H1 (cell line): ENCODE measurements at regions not wholly inside any gene's neighbourhood (a gene's known extent, or its start where the extent isn't known, plus 50 kb on each side); places are given as distances from the start of the nearest gene placed in this dataset.

Experiments used
- CTCF ChIA-PET: fragments of 300-600 bp; sonication (Branson Sonifier 250); formaldehyde crosslinking; loops from one replicate; lab custom pipeline; 2021; ENCODE audit not compliant: partially characterized antibody; lab: Charles Lee
- POLR2A ChIA-PET: fragments of 300-600 bp; sonication (Branson Sonifier 250); formaldehyde crosslinking; loops from one replicate; lab custom pipeline; 2021; ENCODE audit warnings: inconsistent platforms; ENCODE audit not compliant: partially characterized antibody; lab: Charles Lee
- DNase-seq, 2 experiments: peaks; one replicate each; pipeline versions ENCODE4 v3.0.0 to v3.0.0-alpha.2; 2010 to 2022; ENCODE audit warnings: low spot score in 2 of 2, low read depth in 1 of 2, mixed read lengths in 1 of 2
- FAIRE-seq: peaks from 2 replicates; lab custom pipeline; 2011; peaks lifted over from hg19 to GRCh38; lab: Jason Lieb, UNC
- H2AFZ ChIP-seq: 2 replicates; pipeline ENCODE4 v1.8.1; 2012; ENCODE audit warnings: low read length, inconsistent platforms
- H2AK5ac ChIP-seq: 2 replicates; pipeline ENCODE4 v1.6.1; 2013; ENCODE audit warnings: low read depth, low read length
- H2BK120ac ChIP-seq: replicated peaks from 2 replicates; pipeline ENCODE3; 2013; ENCODE audit warnings: low read depth, low read length, inconsistent platforms
- H2BK12ac ChIP-seq: 2 replicates; pipeline ENCODE4 v1.6.1; 2013; ENCODE audit warnings: low read depth, low read length
- H2BK15ac ChIP-seq: 2 replicates; pipeline ENCODE4 v1.6.1; 2013; ENCODE audit warnings: low read length
- H2BK20ac ChIP-seq: 2 replicates; pipeline ENCODE4 v1.6.1; 2013; ENCODE audit warnings: low read length
- H2BK5ac ChIP-seq: 2 replicates; pipeline ENCODE4 v1.6.1; 2013; ENCODE audit warnings: low read depth, low read length
- H3K14ac ChIP-seq: 2 replicates; pipeline ENCODE4 v1.6.1; 2013; ENCODE audit warnings: inconsistent platforms; ENCODE audit not compliant: insufficient read length
- H3K18ac ChIP-seq: 2 replicates; pipeline ENCODE4 v1.6.1; 2013; ENCODE audit warnings: low read length; ENCODE audit errors: extremely low read depth
- H3K23ac ChIP-seq: 2 replicates; pipeline ENCODE4 v1.6.1; 2013; ENCODE audit warnings: inconsistent platforms; ENCODE audit not compliant: insufficient read length
- H3K23me2 ChIP-seq: 2 replicates; pipeline ENCODE4 v1.6.1; 2013; ENCODE audit warnings: low read depth, low read length
- H3K27ac ChIP-seq: 2 replicates; pipeline ENCODE4 v1.6.1; 2011; ENCODE audit warnings: low read depth, low read length, inconsistent platforms
- H3K27me3 ChIP-seq, 4 experiments: replicated peaks in 1 of 4; 1 replicate in 1 of 4; 2 replicates in 3 of 4; pipeline versions ENCODE4 v1.6.1 to v1.8.1; 2011 to 2013; ENCODE audit warnings: low read length in 3 of 4, mild to moderate bottlenecking in 3 of 4, inconsistent platforms in 2 of 4, mixed read lengths in 2 of 4, moderate library complexity in 1 of 4; ENCODE audit not compliant: control insufficient read depth in 3 of 4, insufficient read depth in 3 of 4; ENCODE audit errors: extremely low read depth in 1 of 4
- H3K36me3 ChIP-seq, 4 experiments: 2 replicates each; pipeline versions ENCODE4 v1.6.1 to v1.8.1; 2011 to 2013; ENCODE audit warnings: mild to moderate bottlenecking in 4 of 4, low read length in 3 of 4, moderate library complexity in 2 of 4, control low read depth in 1 of 4, inconsistent platforms in 1 of 4; ENCODE audit not compliant: insufficient read depth in 4 of 4, control insufficient read depth in 2 of 4
- H3K4ac ChIP-seq: replicated peaks from 2 replicates; pipeline ENCODE3; 2013; ENCODE audit warnings: low read length, low read depth, mixed read lengths, inconsistent platforms; ENCODE audit not compliant: insufficient read length
- H3K4me1 ChIP-seq, 4 experiments: replicated peaks in 1 of 4; 1 replicate in 1 of 4; 2 replicates in 3 of 4; pipeline versions ENCODE4 v1.6.1 to v1.8.1; 2011 to 2013; ENCODE audit warnings: low read length in 3 of 4, inconsistent platforms in 2 of 4, mixed read lengths in 1 of 4; ENCODE audit not compliant: insufficient read depth in 4 of 4, control insufficient read depth in 3 of 4
- H3K4me2 ChIP-seq, 2 experiments: 2 replicates each; pipeline versions ENCODE4 v1.6.1 to v1.8.1; 2011 to 2013; ENCODE audit warnings: low read depth in 2 of 2, low read length in 2 of 2, control low read depth in 1 of 2, inconsistent platforms in 1 of 2, mild to moderate bottlenecking in 1 of 2; ENCODE audit not compliant: insufficient read depth in 1 of 2
- H3K4me3 ChIP-seq, 4 experiments: fragments of 200-600, 300-600 bp in 1 of 4; sonication (generic), shearing (Covaris generic), sonication (Bioruptor Twin) in 1 of 4; 2 replicates each; pipeline versions ENCODE4 v1.5.1 to v1.8.1; 2011 to 2016; ENCODE audit warnings: low read length in 4 of 4, low read depth in 3 of 4, control low read depth in 2 of 4, inconsistent platforms in 2 of 4, mild to moderate bottlenecking in 2 of 4, mixed read lengths in 1 of 4, moderate library complexity in 1 of 4; ENCODE audit not compliant: insufficient read depth in 2 of 4; ENCODE audit errors: extremely low read depth in 1 of 4
- H3K56ac ChIP-seq: replicated peaks from 2 replicates; pipeline ENCODE3; 2013; ENCODE audit warnings: low read depth, mild to moderate bottlenecking, mixed read lengths, low read length, inconsistent platforms; ENCODE audit not compliant: insufficient read length
- H3K79me1 ChIP-seq: 2 replicates; pipeline ENCODE4 v1.6.1; 2013; ENCODE audit warnings: low read depth, low read length, control low read depth
- H3K79me2 ChIP-seq, 2 experiments: 2 replicates each; pipeline versions ENCODE4 v1.6.1 to v1.8.1; 2012 to 2013; ENCODE audit warnings: low read length in 2 of 2, mild to moderate bottlenecking in 2 of 2, inconsistent platforms in 1 of 2; ENCODE audit not compliant: insufficient read depth in 2 of 2, control insufficient read depth in 1 of 2
- H3K9ac ChIP-seq, 4 experiments: replicated peaks in 1 of 4; 1 replicate in 1 of 4; 2 replicates in 3 of 4; pipeline versions ENCODE4 v1.6.1 to v1.8.1; 2011 to 2013; ENCODE audit warnings: low read depth in 3 of 4, low read length in 3 of 4, control low read depth in 2 of 4, mild to moderate bottlenecking in 2 of 4, moderate library complexity in 2 of 4, inconsistent platforms in 1 of 4; ENCODE audit errors: extremely low read depth in 1 of 4
- H3K9me3 ChIP-seq, 2 experiments: 2 replicates each; pipeline versions ENCODE4 v1.6.1 to v1.8.1; 2012 to 2013; ENCODE audit warnings: mild to moderate bottlenecking in 2 of 2, moderate library complexity in 2 of 2, control low read depth in 1 of 2, inconsistent platforms in 1 of 2, low read depth in 1 of 2, low read length in 1 of 2, mixed read lengths in 1 of 2; ENCODE audit not compliant: insufficient read depth in 2 of 2
- H4K20me1 ChIP-seq, 2 experiments: replicated peaks in 1 of 2; 2 replicates each; pipeline versions ENCODE3 to v1.8.1; 2011 to 2013; ENCODE audit warnings: inconsistent platforms in 2 of 2, low read length in 2 of 2, mild to moderate bottlenecking in 1 of 2; ENCODE audit not compliant: insufficient read depth in 2 of 2, control insufficient read depth in 1 of 2
- H4K5ac ChIP-seq: 2 replicates; pipeline ENCODE4 v1.6.1; 2013; ENCODE audit warnings: low read length, low read depth, mixed read lengths, inconsistent platforms; ENCODE audit not compliant: insufficient read length
- H4K8ac ChIP-seq: 2 replicates; pipeline ENCODE4 v1.8.0; 2013; ENCODE audit warnings: mild to moderate bottlenecking, moderate library complexity, low read length, inconsistent platforms; ENCODE audit not compliant: insufficient read depth; ENCODE audit errors: extremely low read depth
- H4K91ac ChIP-seq: replicated peaks from 2 replicates; pipeline ENCODE3; 2013; ENCODE audit warnings: low read length, mixed read lengths, inconsistent platforms; ENCODE audit not compliant: insufficient read length
- CBX8 ChIP-seq: fragments of 300-800, 300-1000 bp; sonication (generic); IDR thresholded peaks from 2 replicates; pipeline ENCODE4 v1.7.1; 2016; ENCODE audit warnings: low read depth, low read length, borderline replicate concordance
- JUND ChIP-seq: IDR thresholded peaks from 2 replicates; pipeline ENCODE4 v1.6.1; 2011; ENCODE audit warnings: mild to moderate bottlenecking, improper control_type of control experiment, low read length
- POLR2AphosphoS5 ChIP-seq: IDR thresholded peaks from 2 replicates; pipeline ENCODE4 v1.6.1; 2011; ENCODE audit warnings: low read depth, low read length
- SP1 ChIP-seq: IDR thresholded peaks from 2 replicates; pipeline ENCODE4 v1.6.1; 2011; ENCODE audit warnings: low read depth, low read length
- SP2 ChIP-seq: IDR thresholded peaks from 2 replicates; pipeline ENCODE4 v1.6.1; 2012; ENCODE audit warnings: mild to moderate bottlenecking, low read length, inconsistent platforms
- TEAD4 ChIP-seq: IDR thresholded peaks from 2 replicates; pipeline ENCODE4 v1.6.1; 2012; ENCODE audit warnings: low read depth, low read length, inconsistent platforms, mixed read lengths
- WGBS, 2 experiments: shearing (Covaris generic) in 1 of 2; methylation state at CpG; one replicate each; pipeline versions ENCODE4 v1.1.6 to v1.1.7; 2013 to 2015; ENCODE audit warnings: low lambda C conversion rate in 2 of 2, mixed read lengths in 2 of 2, inconsistent platforms in 1 of 2, low coverage in 1 of 2, missing lambda C conversion rate in 1 of 2; ENCODE audit not compliant: insufficient replicate concordance in 2 of 2, insufficient coverage in 1 of 2, insufficient read length in 1 of 2; ENCODE audit errors: extremely low coverage in 1 of 2, missing lambda C conversion rate in 1 of 2; 5-methylcytosine and 5-hydroxymethylcytosine counted together

DNA sequence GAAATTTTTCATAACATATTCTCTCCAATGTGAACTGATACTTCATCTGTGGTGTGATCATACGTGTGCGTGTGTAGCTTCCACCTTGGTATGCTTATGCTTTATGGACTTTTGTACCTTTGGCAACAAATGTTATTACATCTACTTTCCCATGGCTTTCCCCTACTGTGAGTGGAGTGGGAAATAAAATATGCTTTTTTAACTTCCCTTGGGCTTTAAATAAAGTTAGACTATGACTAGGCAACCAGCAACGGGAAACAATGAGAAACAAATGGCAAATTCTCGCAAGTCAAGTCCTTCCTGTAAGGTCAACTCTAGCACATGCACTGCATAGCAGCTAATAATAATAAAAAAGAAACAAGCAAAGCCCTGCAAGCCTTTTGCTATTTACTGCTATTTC lies 205.0 kb upstream of the PDE5A start:
- Histone ChIP-seq H3K79me2 (no peaks in the 10 kb centered on the region), H3K4me1 (no peaks in the 10 kb centered on the region), H3K9me3 (no peaks in the 10 kb centered on the region), H2BK12ac (no peak overlapping the region), H3K4me2 (no peak overlapping the region), H4K5ac (no peak overlapping the region), H3K18ac (no peak overlapping the region), H3K4ac (no peak overlapping the region), H3K36me3 (no peaks in the 10 kb centered on the region), H3K4me3 (no peak overlapping the region), H4K20me1 (no peaks in the 10 kb centered on the region), H3K23ac (no peak overlapping the region), H3K79me1 (no peaks in the 10 kb centered on the region), H3K27me3 (no peaks in the 10 kb centered on the region), H3K27ac (no peak overlapping the region), H3K56ac (no peak overlapping the region), H2BK20ac (no peak overlapping the region), H2BK120ac (no peak overlapping the region), H4K8ac (no peak overlapping the region), H2AFZ (no peak overlapping the region), H3K14ac (no peak overlapping the region), H2BK15ac (no peak overlapping the region), H3K9ac (no peak overlapping the region), H4K91ac (no peak overlapping the region), H3K23me2 (no peaks in the 10 kb centered on the region), H2AK5ac (no peak overlapping the region), H2BK5ac (no peak overlapping the region)
- 94% methylated on average over 4 of the region's 4 CpGs; no CpG with 5 or more reads in 1 of the 2 experiments for WGBS, 2 experiments
- ChIA-PET CTCF (no interaction called here), POLR2A (interaction anchor here (0.6 to 1.6 kb wide), 2 partner anchors 223 to 1708 kb away, joined by 3 to 4 read pairs; no protein-coding TSS in a partner anchor)
- TF ChIP-seq TEAD4 (no peak), SP1 (no peak), SP2 (no peak), CBX8 (no peak), JUND (no peak), POLR2AphosphoS5 (no peak)
- DNase-seq = no peak
- FAIRE-seq = no peak
